Vagina (tissue), 2 donors: ENCODE measurements at regions not wholly inside any gene's neighbourhood (a gene's known extent, or its start where the extent isn't known, plus 50 kb on each side); places are given as distances from the start of the nearest gene placed in this dataset.

Experiments
- DNase-seq, 2 donors: peaks; one replicate each; pipeline ENCODE4 v3.0.0-alpha.2; 2017; ENCODE audit errors: extremely low spot score in 2 of 2
- H3K27ac ChIP-seq: fragments of 200-600 bp; sonication (generic); one replicate; pipeline ENCODE4 v1.5.1; 2019
- H3K27me3 ChIP-seq: fragments of 200-600 bp; sonication (generic); one replicate; pipeline ENCODE4 v1.5.1; 2019
- H3K36me3 ChIP-seq, 2 donors: fragments of 200-600 bp; sonication (generic); one replicate each; pipeline ENCODE4 v1.5.1; 2017 to 2019
- H3K4me1 ChIP-seq: fragments of 200-600 bp; sonication (generic); one replicate; pipeline ENCODE4 v1.5.1; 2019
- H3K4me3 ChIP-seq, 2 donors: fragments of 200-600 bp; sonication (generic); 1 replicate in 1 of 2; 2 replicates in 1 of 2; pipeline ENCODE4 v1.5.1; 2016 to 2019
- H3K9me3 ChIP-seq: fragments of 200-600 bp; sonication (generic); one replicate; pipeline ENCODE4 v1.5.1; 2019
- CTCF ChIP-seq, 3 experiments: fragments of 450-650 bp in 2 of 3; fragments of 200-600 bp in 1 of 3; sonication (generic) in 1 of 3; IDR thresholded peaks; one replicate each; pipeline ENCODE4 v1.5.1; 2017 to 2019; ENCODE audit warnings: antibody characterized with exemption in 3 of 3, mild to moderate bottlenecking in 2 of 3, moderate library complexity in 2 of 3
- POLR2A ChIP-seq, 2 donors: fragments of 450-650 bp; IDR thresholded peaks; one replicate each; pipeline ENCODE4 v1.6.1; 2017; ENCODE audit warnings: antibody characterized with exemption in 2 of 2, mild to moderate bottlenecking in 2 of 2, moderate library complexity in 2 of 2
- POLR2AphosphoS5 ChIP-seq, 2 donors: sonication (generic); formaldehyde crosslinking; IDR thresholded peaks; one replicate each; pipeline ENCODE4 v1.9.0; 2017; ENCODE audit warnings: antibody characterized with exemption in 2 of 2, mild to moderate bottlenecking in 2 of 2, low read depth in 1 of 2; ENCODE audit not compliant: insufficient read depth in 1 of 2
- intact Hi-C: fragments of 100-400 bp; cut with DNase I; formaldehyde crosslinking; loops from one replicate; pipeline ENCODE4 v1.15.1; 2023

GRCh38 chr11:96755752-96756151, 365.9 kb downstream of the JRKL start:
- intact Hi-C loops, result no loop called here
- Histone ChIP-seq H3K36me3 (no peaks in the 10 kb centered on the region), H3K4me3 (no peak overlapping the region), H3K9me3 (no peaks in the 10 kb centered on the region), H3K4me1 (no peaks in the 10 kb centered on the region), H3K27ac (no peak overlapping the region), H3K27me3 (no peaks in the 10 kb centered on the region)
- no peak for DNase-seq
- TF ChIP-seq POLR2AphosphoS5 (IDR thresholded peaks at IDR 0.05; ENCODE audit: insufficient read depth in 1 of 2, low read depth in 1 of 2) (no peak), POLR2A (IDR thresholded peaks at IDR 0.05) (no peak), CTCF (IDR thresholded peaks at IDR 0.05) (no peak)

- intact Hi-C loops, result no loop called here
- no peaks in the 10 kb centered on the region for H3K4me1 ChIP-seq
- DNase-seq, result no peak
Observed at GRCh38 chr11:96758957-96759356, 369.1 kb downstream of the JRKL start.

GRCh38 chr11:96760306-96760705, 370.5 kb downstream of the JRKL start:
- H3K27ac ChIP-seq, result no peak overlapping the region
- no peaks in the 10 kb centered on the region for H3K4me1 ChIP-seq
- H3K27me3 ChIP-seq, result no peaks in the 10 kb centered on the region
- TF ChIP-seq CTCF (IDR thresholded peaks at IDR 0.05) (no peak), POLR2A (IDR thresholded peaks at IDR 0.05) (no peak), POLR2AphosphoS5 (IDR thresholded peaks at IDR 0.05; ENCODE audit: insufficient read depth in 1 of 2, low read depth in 1 of 2) (no peak)
- no peak overlapping the region for H3K4me3 ChIP-seq
- intact Hi-C loops, result no loop called here
- H3K9me3 ChIP-seq, result no peaks in the 10 kb centered on the region
- no peak for DNase-seq
- H3K36me3 ChIP-seq, result no peaks in the 10 kb centered on the region

More at GRCh38 chr11:96758957-96759356, 369.1 kb downstream of the JRKL start:
- TF ChIP-seq POLR2AphosphoS5 (IDR thresholded peaks at IDR 0.05; ENCODE audit: insufficient read depth in 1 of 2, low read depth in 1 of 2), result no peak
- TF ChIP-seq POLR2A (IDR thresholded peaks at IDR 0.05), result no peak
- no peak for TF ChIP-seq CTCF (IDR thresholded peaks at IDR 0.05)
- Histone ChIP-seq H3K36me3 (no peaks in the 10 kb centered on the region), H3K27me3 (no peaks in the 10 kb centered on the region), H3K9me3 (no peaks in the 10 kb centered on the region), H3K4me3 (no peak overlapping the region), H3K27ac (no peak overlapping the region)

GRCh38 chr11:96760815-96761214, 371.0 kb downstream of the JRKL start:
- DNase-seq, result no peak
- Histone ChIP-seq H3K4me1 (no peaks in the 10 kb centered on the region), H3K27ac (no peak overlapping the region), H3K4me3 (no peak overlapping the region), H3K27me3 (no peaks in the 10 kb centered on the region), H3K9me3 (no peaks in the 10 kb centered on the region), H3K36me3 (no peaks in the 10 kb centered on the region)
- TF ChIP-seq CTCF (IDR thresholded peaks at IDR 0.05) (no peak), POLR2AphosphoS5 (IDR thresholded peaks at IDR 0.05; ENCODE audit: insufficient read depth in 1 of 2, low read depth in 1 of 2) (no peak), POLR2A (IDR thresholded peaks at IDR 0.05) (no peak)
- intact Hi-C loops, result no loop called here

- Histone ChIP-seq H3K9me3 (no peaks in the 10 kb centered on the region), H3K36me3 (no peaks in the 10 kb centered on the region), H3K27me3 (no peaks in the 10 kb centered on the region), H3K4me3 (no peak overlapping the region), H3K27ac (no peak overlapping the region), H3K4me1 (no peaks in the 10 kb centered on the region)
- intact Hi-C loops, result no loop called here
- TF ChIP-seq CTCF (IDR thresholded peaks at IDR 0.05) (no peak), POLR2A (IDR thresholded peaks at IDR 0.05) (no peak), POLR2AphosphoS5 (IDR thresholded peaks at IDR 0.05; ENCODE audit: insufficient read depth in 1 of 2, low read depth in 1 of 2) (no peak)
- DNase-seq, result no peak
Observed at GRCh38 chr11:96761451-96761850, 371.6 kb downstream of the JRKL start.
